ENCODE measurements at regions not wholly inside any gene's neighbourhood (a gene's known extent, or its start where the extent isn't known, plus 50 kb on each side); places are given as distances from the start of the nearest gene placed in this dataset.

- Mint-ChIP-seq H3K36me3 (ENCODE audit: insufficient read depth, unreplicated experiment) (no peaks in the 10 kb centered on the region), H3K9me3 (ENCODE audit: low read depth, unreplicated experiment) (peaks cover 5% of the 10 kb centered on the region), H3K27ac (ENCODE audit: unreplicated experiment) (no peak overlapping the region), H3K27me3 (ENCODE audit: unreplicated experiment) (no peaks in the 10 kb centered on the region), H3K4me1 (ENCODE audit: low read depth, unreplicated experiment) (no peaks in the 10 kb centered on the region), H3K4me3 (ENCODE audit: low read depth, unreplicated experiment) (no peak overlapping the region)
- BruUV-seq (replicated peaks), result no TSS peak
- intact Hi-C loops (cut with micrococcal nuclease; ENCODE audit: unreplicated experiment), result no loop called here
- CTCF ChIA-PET, result no interaction called here
- no peak for DNase-seq
- TF ChIP-seq CTCF (IDR thresholded peaks at IDR 0.05; ENCODE audit: unreplicated experiment), result no peak
These were observed 64.2 kb upstream of the MBL2 start for GRCh38 chr10:52836816-52837215.

All from Calu3 (cell line).